K562 (cell line): ENCODE measurements at regions not wholly inside any gene's neighbourhood (a gene's known extent, or its start where the extent isn't known, plus 50 kb on each side); places are given as distances from the start of the nearest gene placed in this dataset.

ENCODE experiments used
- ATAC-seq: fragments of 200-7000 bp; cut with Tn5 transposase; 3 replicates; pipeline ENCODE4 v1.9.1; 2020; ENCODE audit warnings: moderate library complexity
- BruUV-seq: library from RNA; stranded (reverse); fragments of 400-500 nt; replicated peaks from 2 replicates; lab custom pipeline; 2021; lab: Mats Ljungman, UMichigan
- CTCF ChIA-PET: fragments of 300-600 bp; formaldehyde crosslinking; extraction: SDS; loops from one replicate; lab custom pipeline; 2021; ENCODE audit warnings: low intra/inter-chr PET ratio; lab: Yijun Ruan, JAX
- POLR2A ChIA-PET: fragments of 300-600, 350-650 bp; sonication (Branson Sonifier 250); formaldehyde crosslinking; extraction: SDS; loops from one replicate; lab custom pipeline; 2021; ENCODE audit warnings: antibody characterized with exemption, inconsistent platforms; lab: Yijun Ruan, JAX
- DNase-seq, 4 experiments: peaks; one replicate each; pipeline versions ENCODE4 v3.0.0 to v3.0.0-alpha.2; 2011 to 2018; ENCODE audit warnings: low spot score in 3 of 4, mixed read lengths in 3 of 4; ENCODE audit errors: extremely low read depth in 1 of 4
- FAIRE-seq: peaks from 2 replicates; lab custom pipeline; 2011; peaks lifted over from hg19 to GRCh38; lab: Jason Lieb, UNC
- H2AFZ ChIP-seq: 2 replicates; pipeline ENCODE4 v1.6.0; 2011; ENCODE audit warnings: low read depth, low read length, control low read depth, inconsistent platforms
- H3K27ac ChIP-seq: fragments of 200-600 bp; 3 replicates; pipeline ENCODE4 v1.8.0; 2011; ENCODE audit warnings: low read depth, mild to moderate bottlenecking, control low read depth, inconsistent platforms, low read length, moderate library complexity, mixed read lengths; ENCODE audit errors: extremely low read depth
- H3K27me3 ChIP-seq, 2 experiments: fragments of 300-600 bp in 1 of 2; 2 replicates in 1 of 2; 3 replicates in 1 of 2; pipeline versions ENCODE4 v1.6.0 to v1.8.0; 2011; ENCODE audit warnings: inconsistent platforms in 2 of 2, low read length in 2 of 2, mild to moderate bottlenecking in 1 of 2, mixed read lengths in 1 of 2, moderate library complexity in 1 of 2; ENCODE audit not compliant: control insufficient read depth in 2 of 2, insufficient read depth in 2 of 2
- H3K36me3 ChIP-seq: fragments of 300-600 bp; 3 replicates; pipeline ENCODE4 v1.8.0; 2011; ENCODE audit warnings: mild to moderate bottlenecking, low read length, inconsistent platforms; ENCODE audit not compliant: control insufficient read depth, insufficient read depth
- H3K4me1 ChIP-seq, 2 experiments: fragments of 200-600 bp in 1 of 2; replicated peaks in 1 of 2; 2 replicates in 1 of 2; 3 replicates in 1 of 2; pipeline versions ENCODE4 v1.5.1 to v1.8.0; 2011; ENCODE audit warnings: inconsistent platforms in 2 of 2, low read length in 2 of 2, mild to moderate bottlenecking in 1 of 2, mixed read lengths in 1 of 2, moderate library complexity in 1 of 2; ENCODE audit not compliant: control insufficient read depth in 2 of 2, insufficient read depth in 2 of 2
- H3K4me2 ChIP-seq: 2 replicates; pipeline ENCODE4 v1.6.1; 2011; ENCODE audit warnings: low read length, control low read depth, inconsistent platforms, mixed read lengths; ENCODE audit not compliant: insufficient read depth
- H3K4me3 ChIP-seq: fragments of 200-600 bp; sonication (generic), shearing (Covaris generic); 2 replicates; pipeline ENCODE4 v1.5.1; 2016; ENCODE audit warnings: control low read depth, inconsistent platforms
- H3K79me2 ChIP-seq: fragments of 200-600 bp; 3 replicates; pipeline ENCODE4 v1.8.0; 2011; ENCODE audit warnings: low read length, inconsistent platforms; ENCODE audit not compliant: control insufficient read depth, insufficient read depth
- H3K9ac ChIP-seq, 2 experiments: 2 replicates each; pipeline versions ENCODE4 v1.6.0 to v1.6.1; 2011; ENCODE audit warnings: low read depth in 2 of 2, low read length in 2 of 2, control low read depth in 1 of 2, inconsistent platforms in 1 of 2, mild to moderate bottlenecking in 1 of 2, mixed read lengths in 1 of 2; ENCODE audit not compliant: insufficient read depth in 1 of 2
- H3K9me1 ChIP-seq: one replicate; pipeline ENCODE4 v1.6.0; 2011; ENCODE audit warnings: inconsistent platforms, mild to moderate bottlenecking, low read length, moderate library complexity; ENCODE audit not compliant: control insufficient read depth, insufficient read depth
- H3K9me3 ChIP-seq: replicated peaks from 2 replicates; pipeline ENCODE4 v1.5.1; 2011; ENCODE audit warnings: low read depth, low read length, inconsistent platforms; ENCODE audit not compliant: control insufficient read depth, insufficient read depth
- H4K20me1 ChIP-seq: replicated peaks from 2 replicates; pipeline ENCODE4 v1.6.1; 2011; ENCODE audit warnings: low read length, inconsistent platforms, mixed read lengths; ENCODE audit not compliant: control insufficient read depth, insufficient read depth
- CLOCK ChIP-seq: fragments of 250-450 bp; sonication (Bioruptor Pico); IDR thresholded peaks from 2 replicates; pipeline ENCODE4 v1.4.0; 2020; ENCODE audit warnings: mild to moderate bottlenecking, moderate library complexity, borderline replicate concordance
- EWSR1 ChIP-seq: fragments of 450-650 bp; IDR thresholded peaks from 2 replicates; pipeline ENCODE4 v1.6.1; 2018; ENCODE audit warnings: borderline replicate concordance, mild to moderate bottlenecking, low read depth, moderate library complexity; ENCODE audit not compliant: partially characterized antibody
- MAFF ChIP-seq: IDR thresholded peaks from 2 replicates; pipeline ENCODE4 v1.6.1; 2012; ENCODE audit warnings: low read length, improper control_type of control experiment
- NBN ChIP-seq: fragments of 450-650 bp; IDR thresholded peaks from 2 replicates; pipeline ENCODE4 v1.6.1; 2016; ENCODE audit warnings: low read depth, mild to moderate bottlenecking
- POLR2B ChIP-seq: fragments of 450-650 bp; IDR thresholded peaks from 2 replicates; pipeline ENCODE4 v1.6.1; 2018; ENCODE audit warnings: low read depth; ENCODE audit not compliant: partially characterized antibody
- RBM25 ChIP-seq: fragments of 200-400 bp; formaldehyde crosslinking; IDR thresholded peaks from 2 replicates; pipeline ENCODE4 v1.6.1; 2018; ENCODE audit warnings: low read length, low read depth, moderate library complexity; ENCODE audit not compliant: severe bottlenecking
- SIN3A ChIP-seq, 2 experiments: fragments of 150-350 bp in 1 of 2; IDR thresholded peaks; 2 replicates each; pipeline ENCODE4 v1.6.1; 2011 to 2016; ENCODE audit warnings: borderline replicate concordance in 2 of 2, low read depth in 2 of 2, low read length in 2 of 2, mild to moderate bottlenecking in 2 of 2, moderate library complexity in 2 of 2; ENCODE audit not compliant: control insufficient read depth in 1 of 2
- TFAM ChIP-seq: fragments of 250-450 bp; sonication (Bioruptor Pico); conservative IDR thresholded peaks from 2 replicates; pipeline ENCODE4 v1.5.0; 2021; ENCODE audit warnings: mild to moderate bottlenecking, moderate library complexity
- ZEB2 ChIP-seq: fragments of 450-650 bp; IDR thresholded peaks from 2 replicates; pipeline ENCODE4 v1.6.1; 2016
- ZNF174 ChIP-seq: fragments of 250-450 bp; sonication (Bioruptor Pico); IDR thresholded peaks from 2 replicates; pipeline ENCODE4 v1.4.0; 2020; ENCODE audit warnings: mild to moderate bottlenecking
- ZNF408 ChIP-seq: fragments of 250-450 bp; sonication (Bioruptor Pico); IDR thresholded peaks from 2 replicates; pipeline ENCODE4 v1.4.0; 2020; ENCODE audit warnings: low read depth, mild to moderate bottlenecking, moderate library complexity
- ZNF57 ChIP-seq: fragments of 450-650 bp; formaldehyde crosslinking; IDR thresholded peaks from 2 replicates; pipeline ENCODE4 v1.4.0; 2020; ENCODE audit warnings: mild to moderate bottlenecking, moderate library complexity
- WGBS: fragments of 100-300 bp; shearing (Covaris generic); methylation state at CpG from one replicate; pipeline ENCODE4 v1.1.6; 2016; ENCODE audit warnings: low coverage, mixed read lengths; ENCODE audit not compliant: insufficient coverage; ENCODE audit errors: missing lambda C conversion rate; 5-methylcytosine and 5-hydroxymethylcytosine counted together
- in situ Hi-C: fragments of 300-500 bp; cut with MboI; formaldehyde crosslinking; loops from 4 replicates; pipeline ENCODE4 v1.15.0; 2018; ENCODE audit warnings: inconsistent platforms, mixed read lengths
- intact Hi-C: fragments of 100-400 bp; cut with micrococcal nuclease; formaldehyde crosslinking; loops from 2 replicates; pipeline ENCODE4 v1.14.2; 2022
- TF ChIP-seq, protein P1 (sequence below): fragments of 450-650 bp; IDR thresholded peaks from 2 replicates; pipeline ENCODE4 v1.6.1; 2016; ENCODE audit warnings: mild to moderate bottlenecking

DNA sequence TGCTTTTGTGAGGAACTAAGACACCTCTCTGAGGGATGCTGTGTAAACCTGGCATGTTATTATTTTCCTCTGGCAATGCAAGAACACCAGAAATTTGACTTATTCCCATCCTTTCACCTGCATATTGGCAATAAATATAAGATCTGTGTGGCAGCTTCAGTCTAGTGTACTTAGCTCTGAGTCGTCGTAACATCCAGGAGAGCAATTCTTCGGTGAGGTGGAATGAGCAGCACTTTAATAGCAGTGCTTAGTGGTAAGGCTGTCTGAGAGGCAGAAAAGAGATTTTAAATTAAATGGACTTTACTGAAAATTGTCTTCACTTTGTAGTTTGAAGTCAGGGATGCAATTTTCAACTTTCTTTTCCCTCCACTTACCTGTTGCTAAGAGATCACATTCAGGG, 344.9 kb downstream of the PCDH7 start (continued):
- no peak for TF ChIP-seq ZNF174 (CRISPR knock-in tag)
- TF ChIP-seq NBN, result no peak
- no peak for TF ChIP-seq CLOCK

- Histone ChIP-seq H3K27ac (no peak overlapping the region), H2AFZ (no peak overlapping the region), H3K9me1 (no peaks in the 10 kb centered on the region), H3K9ac (no peak overlapping the region), H3K36me3 (no peaks in the 10 kb centered on the region), H4K20me1 (no peaks in the 10 kb centered on the region), H3K27me3 (no peaks in the 10 kb centered on the region), H3K4me3 (no peak overlapping the region), H3K4me2 (no peak overlapping the region), H3K79me2 (no peaks in the 10 kb centered on the region), H3K9me3 (no peaks in the 10 kb centered on the region), H3K4me1 (no peaks in the 10 kb centered on the region)
- 2% methylated on average over 11 of the region's 11 CpGs for WGBS
- no peak for TF ChIP-seq EWSR1
- TF ChIP-seq ZNF57 (CRISPR knock-in tag), result no peak
- no peak for TF ChIP-seq TFAM (CRISPR knock-in tag)
- no peak for TF ChIP-seq MAFF
- TF ChIP-seq ZEB2, result no peak
- no peak for TF ChIP-seq RBM25
- TF ChIP-seq ZNF408 (CRISPR knock-in tag), result no peak
- TF ChIP-seq POLR2B, result no peak
- TF ChIP-seq, protein P1, sequence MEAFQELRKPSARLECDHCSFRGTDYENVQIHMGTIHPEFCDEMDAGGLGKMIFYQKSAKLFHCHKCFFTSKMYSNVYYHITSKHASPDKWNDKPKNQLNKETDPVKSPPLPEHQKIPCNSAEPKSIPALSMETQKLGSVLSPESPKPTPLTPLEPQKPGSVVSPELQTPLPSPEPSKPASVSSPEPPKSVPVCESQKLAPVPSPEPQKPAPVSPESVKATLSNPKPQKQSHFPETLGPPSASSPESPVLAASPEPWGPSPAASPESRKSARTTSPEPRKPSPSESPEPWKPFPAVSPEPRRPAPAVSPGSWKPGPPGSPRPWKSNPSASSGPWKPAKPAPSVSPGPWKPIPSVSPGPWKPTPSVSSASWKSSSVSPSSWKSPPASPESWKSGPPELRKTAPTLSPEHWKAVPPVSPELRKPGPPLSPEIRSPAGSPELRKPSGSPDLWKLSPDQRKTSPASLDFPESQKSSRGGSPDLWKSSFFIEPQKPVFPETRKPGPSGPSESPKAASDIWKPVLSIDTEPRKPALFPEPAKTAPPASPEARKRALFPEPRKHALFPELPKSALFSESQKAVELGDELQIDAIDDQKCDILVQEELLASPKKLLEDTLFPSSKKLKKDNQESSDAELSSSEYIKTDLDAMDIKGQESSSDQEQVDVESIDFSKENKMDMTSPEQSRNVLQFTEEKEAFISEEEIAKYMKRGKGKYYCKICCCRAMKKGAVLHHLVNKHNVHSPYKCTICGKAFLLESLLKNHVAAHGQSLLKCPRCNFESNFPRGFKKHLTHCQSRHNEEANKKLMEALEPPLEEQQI, result no peak
- TF ChIP-seq SIN3A (IDR thresholded peaks at IDR 0.05; ENCODE audit: borderline replicate concordance in 2 of 2, control insufficient read depth in 1 of 2, low read depth in 2 of 2, low read length in 2 of 2), result no peak
- no peak for DNase-seq
- in situ Hi-C loops (no loop called here), intact Hi-C loops (no loop called here)
- POLR2A ChIA-PET, result no interaction called here
- ATAC-seq, result no peak
- FAIRE-seq, result no peak
- CTCF ChIA-PET, result no interaction called here
- BruUV-seq, result no TSS peak
Measured at GRCh38 chr4:31068257-31069075, 348.3 kb downstream of the PCDH7 start.
